ENCODE measurements at regions not wholly inside any gene's neighbourhood (a gene's known extent, or its start where the extent isn't known, plus 50 kb on each side); places are given as distances from the start of the nearest gene placed in this dataset.
A peak's percentile ranks its signal among the peaks of the same experiment; 100 is the strongest.

DNA sequence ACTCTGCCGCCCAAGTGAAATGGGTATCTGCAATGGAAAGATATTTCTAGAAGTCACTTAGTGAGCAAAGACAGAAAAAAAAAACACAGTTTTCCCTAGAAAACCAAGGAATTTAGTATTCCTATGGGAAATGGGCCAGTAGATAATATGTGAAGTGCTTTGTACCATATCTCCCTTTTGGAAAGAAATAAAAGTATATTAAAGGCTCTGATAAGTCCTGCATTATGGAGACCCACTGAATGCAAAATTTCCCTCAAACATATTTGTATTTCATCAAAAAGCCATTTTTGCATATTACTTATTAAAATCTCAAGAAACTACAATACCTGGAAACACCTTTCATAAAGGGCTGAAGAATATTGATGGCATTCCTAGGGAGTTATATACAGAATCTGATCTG lies 51.6 kb upstream of the DYNLRB2 start:
- no peak for DNase-seq (ENCODE audit: low read depth in 2 of 2)

DNA sequence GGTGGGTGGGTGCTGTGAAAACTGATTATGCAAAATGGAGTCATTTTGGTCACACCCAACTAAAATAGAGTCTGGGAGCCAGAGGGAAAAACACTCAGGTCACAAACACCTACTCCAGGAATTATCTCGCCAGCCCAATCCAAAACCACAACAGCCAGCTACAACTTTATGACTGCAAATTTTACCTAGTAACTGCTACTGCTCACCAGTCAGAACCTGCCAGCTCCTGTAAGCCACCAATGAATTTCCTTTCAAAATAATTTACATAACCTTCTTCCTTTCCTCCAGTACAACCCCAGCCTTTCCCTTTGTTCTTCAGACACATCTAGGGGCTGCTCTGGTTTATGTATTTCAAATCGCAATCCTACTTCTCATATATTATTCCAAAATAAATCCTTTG lies 52.6 kb upstream of the DYNLRB2 start:
- DNase-seq (ENCODE audit: low read depth in 2 of 2): no peak

DNA sequence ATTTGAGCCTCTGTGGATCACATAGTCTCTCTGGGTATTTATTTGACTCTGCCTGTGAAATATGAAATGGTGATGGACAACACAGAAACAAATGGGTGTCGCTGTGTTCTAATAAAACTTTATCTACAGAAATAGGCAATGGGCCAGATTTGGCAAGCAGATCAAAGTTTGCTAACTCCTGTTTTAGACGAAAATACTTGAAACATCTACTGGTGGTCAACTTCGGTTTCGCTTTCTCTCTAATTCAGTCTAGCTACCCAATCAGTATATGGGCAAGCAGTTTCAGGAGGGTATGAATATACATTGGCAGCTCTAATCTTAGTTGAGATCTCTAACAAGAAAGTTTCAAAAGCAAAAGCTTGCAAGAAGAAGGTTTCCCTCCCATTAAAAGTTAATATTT lies 60.1 kb upstream of the DYNLRB2 start:
- DNase-seq (ENCODE audit: low read depth in 2 of 2): no peak

DNA sequence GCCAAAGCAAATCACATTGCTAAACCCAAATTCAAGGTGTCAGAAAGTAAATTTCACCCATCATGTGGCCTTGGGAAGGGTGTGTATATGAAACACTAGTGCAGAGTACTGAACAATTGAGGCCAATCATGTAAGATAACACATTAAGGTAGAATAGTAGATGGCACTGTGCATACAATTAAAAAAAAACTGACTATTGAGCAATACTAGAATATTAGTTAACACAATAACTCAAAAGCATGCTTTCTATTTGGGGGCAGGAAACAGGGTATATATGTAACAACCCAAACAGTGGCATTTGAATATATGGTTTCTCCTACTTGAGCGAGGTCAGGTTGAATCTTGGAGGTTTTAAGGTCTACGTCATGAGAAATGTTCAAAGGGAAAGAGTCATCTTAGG lies 63.0 kb upstream of the DYNLRB2 start:
- DNase-seq (ENCODE audit: low read depth in 2 of 2): no peak

DNA sequence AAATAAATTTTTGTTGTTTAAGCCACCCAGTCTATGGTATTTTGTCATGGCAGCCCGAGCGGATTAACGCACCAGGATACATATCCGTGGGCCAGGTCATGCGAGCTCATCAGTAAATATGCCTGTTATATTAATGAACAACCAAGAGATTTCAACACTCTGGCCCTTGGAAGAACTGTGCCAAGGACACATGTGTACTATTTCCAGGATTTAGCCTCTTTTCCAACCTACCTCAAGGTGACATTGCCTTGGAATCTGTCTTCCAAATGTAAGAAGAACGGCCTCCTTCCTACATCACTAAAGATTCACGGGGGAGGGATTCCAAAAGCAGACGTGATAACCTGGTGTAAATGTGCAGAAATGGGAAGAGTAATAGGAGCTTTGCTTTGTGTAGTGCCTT lies 72.8 kb upstream of the DYNLRB2 start:
- no peak for DNase-seq (ENCODE audit: low read depth in 2 of 2)

DNA sequence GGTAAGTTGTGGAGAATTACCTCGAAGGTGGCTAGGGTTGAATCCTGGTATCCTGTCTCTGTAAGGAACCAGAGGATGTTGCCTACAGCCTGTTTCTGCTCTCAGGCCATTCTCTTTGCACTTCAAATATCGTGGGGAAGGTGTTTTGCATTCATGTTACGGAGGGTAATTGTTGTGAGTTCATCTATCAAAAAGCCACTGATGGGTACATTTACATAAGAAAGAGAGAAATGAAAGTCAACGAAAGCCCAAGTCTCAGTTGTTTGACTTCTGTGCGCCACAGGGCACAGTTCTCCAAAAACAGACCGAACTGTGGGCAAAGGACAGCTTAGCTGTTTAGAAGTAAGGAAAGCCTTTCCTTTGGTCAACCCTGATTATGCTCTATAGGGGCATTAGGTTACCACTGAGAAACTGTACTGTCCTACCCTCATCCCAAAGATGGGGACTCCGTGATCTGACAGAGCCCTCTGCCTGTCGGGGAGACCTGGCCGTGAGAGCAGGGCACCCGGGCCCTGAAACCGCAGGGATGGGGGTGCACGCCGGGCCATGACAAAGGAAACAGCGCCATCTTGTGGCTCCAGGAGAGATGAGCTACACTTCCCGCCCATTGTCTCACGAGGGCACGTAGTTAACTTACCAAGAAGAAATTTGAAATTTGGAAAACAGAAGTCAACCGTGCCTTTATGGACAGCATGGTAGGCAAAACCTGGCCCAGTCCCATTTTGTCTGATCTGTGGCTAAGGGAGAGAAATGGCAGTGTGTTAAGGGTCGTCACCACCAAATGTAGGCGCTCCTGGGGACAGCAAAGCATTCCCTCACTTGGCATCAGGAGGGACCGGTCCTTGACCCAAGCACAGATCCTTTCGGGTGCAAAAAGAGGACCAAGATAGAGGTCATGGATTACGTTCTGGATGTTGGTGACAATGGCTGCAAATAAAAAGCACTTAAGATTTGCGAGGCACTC lies 74.5 kb upstream of the DYNLRB2 start:
- peak; percentile 0 to 1 for DNase-seq (ENCODE audit: low read depth in 2 of 2)

DNA sequence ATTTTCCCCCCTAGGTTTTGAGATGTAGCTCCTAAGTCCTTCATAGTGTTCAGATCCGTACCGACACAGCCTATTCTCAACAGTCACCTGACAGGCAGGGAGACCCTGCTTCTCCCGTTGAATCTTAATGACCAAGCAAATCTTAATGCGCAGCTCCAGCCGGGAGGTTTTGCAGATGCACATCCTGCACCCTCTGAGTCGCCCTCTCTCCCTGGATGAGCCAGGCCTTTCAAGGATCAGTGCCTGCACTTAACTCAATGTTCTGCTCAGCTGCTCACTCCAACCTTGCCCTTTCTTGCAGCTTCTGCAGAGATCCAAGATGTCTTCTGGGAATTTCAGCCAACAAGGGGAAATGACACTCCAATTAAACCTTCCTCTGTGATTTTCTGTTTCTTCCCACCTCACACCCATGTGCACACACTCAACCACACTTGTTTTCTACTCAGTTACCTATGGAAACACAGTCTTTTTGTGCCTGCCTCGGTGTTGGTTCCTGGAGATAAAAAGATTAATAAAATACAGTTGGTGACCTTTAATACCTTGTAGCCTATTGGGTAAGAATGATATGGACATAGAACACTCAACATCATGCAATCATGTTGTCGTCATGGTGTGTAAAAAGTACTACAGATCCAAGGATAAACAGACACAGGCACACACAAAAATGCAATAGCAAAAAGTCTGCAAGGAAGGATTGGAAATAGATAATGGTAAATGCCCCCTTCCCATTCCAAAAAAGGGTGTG lies 76.9 kb upstream of the DYNLRB2 start:
- DNase-seq (ENCODE audit: low read depth in 2 of 2): no peak

DNA sequence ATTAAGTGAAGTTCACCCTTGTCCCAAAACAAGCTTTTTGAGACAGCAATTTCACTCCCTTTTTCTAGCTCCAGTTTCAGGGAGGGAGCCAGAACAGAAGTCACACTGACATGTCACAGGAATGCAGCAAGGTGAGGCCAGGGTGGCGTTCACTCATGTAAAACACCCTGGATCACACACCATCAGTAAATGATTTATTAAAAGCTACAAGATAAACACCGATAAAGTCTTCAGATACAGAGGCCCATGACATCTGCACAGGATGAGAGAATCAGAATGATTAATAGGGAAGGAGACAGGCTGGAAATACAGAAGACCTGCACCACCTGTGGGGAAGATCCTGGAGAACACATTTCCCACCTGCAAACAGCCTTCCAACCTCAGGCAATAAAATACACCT lies 77.5 kb upstream of the DYNLRB2 start:
- no peak for DNase-seq (ENCODE audit: low read depth in 2 of 2)

DNA sequence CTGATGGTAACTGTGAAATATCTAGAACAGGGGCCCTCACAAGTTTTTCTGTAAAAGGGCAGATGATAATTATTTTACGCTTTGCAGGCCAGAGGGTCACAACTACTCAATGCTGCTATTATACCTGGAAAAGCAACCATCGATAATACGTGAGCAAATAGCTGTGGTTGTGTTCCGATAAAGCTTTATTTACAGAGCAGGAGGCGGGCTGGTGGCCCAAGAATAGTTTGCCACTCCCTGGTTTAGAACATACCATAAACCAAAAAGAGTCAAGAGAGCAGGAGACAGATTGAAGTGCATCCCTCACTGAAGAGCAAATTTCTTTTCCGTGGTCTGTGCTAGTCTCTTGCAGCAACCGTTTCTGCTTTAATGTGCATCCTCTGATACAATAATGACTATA lies 77.9 kb upstream of the DYNLRB2 start:
- no peak for DNase-seq (ENCODE audit: low read depth in 2 of 2)

DNA sequence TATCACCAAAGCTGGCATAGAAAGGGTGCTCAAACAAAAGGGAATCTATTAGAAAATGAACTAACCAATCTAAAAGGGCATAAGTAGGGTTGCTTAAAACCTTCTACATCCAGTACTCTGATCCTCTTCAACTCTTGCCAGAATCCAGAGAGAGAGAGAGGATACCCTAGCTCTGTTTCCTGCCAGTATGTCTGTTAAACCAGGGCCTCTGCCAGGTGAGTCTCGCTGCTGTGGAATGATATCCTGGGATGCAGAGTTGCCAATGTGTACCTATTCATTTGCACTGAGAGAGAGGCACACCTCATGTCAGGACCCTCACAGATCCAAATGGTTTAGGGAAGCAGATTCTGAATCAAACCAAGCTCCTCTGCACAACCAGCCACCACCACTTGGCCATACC lies 79.8 kb upstream of the DYNLRB2 start:
- DNase-seq (ENCODE audit: low read depth in 2 of 2): no peak

DNA sequence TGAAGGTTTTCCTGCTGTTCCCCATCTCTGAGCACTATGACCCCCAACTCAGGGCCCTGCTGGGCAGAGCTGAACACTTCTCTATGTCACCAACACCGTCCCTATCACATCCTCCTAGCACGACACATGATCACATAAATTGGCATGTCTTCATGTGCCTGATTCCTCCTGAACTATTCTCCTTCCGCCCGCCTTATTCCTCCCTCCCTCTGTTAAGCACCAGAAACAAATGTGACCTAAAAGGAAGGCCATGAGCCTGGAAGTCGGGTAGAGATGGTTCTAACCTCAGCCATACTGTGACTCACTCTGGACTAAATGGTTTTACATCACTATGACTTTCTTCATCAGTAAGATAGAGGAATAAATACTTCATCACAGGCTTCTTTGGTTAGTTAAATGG lies 80.8 kb upstream of the DYNLRB2 start:
- DNase-seq (ENCODE audit: low read depth in 2 of 2): no peak

DNA sequence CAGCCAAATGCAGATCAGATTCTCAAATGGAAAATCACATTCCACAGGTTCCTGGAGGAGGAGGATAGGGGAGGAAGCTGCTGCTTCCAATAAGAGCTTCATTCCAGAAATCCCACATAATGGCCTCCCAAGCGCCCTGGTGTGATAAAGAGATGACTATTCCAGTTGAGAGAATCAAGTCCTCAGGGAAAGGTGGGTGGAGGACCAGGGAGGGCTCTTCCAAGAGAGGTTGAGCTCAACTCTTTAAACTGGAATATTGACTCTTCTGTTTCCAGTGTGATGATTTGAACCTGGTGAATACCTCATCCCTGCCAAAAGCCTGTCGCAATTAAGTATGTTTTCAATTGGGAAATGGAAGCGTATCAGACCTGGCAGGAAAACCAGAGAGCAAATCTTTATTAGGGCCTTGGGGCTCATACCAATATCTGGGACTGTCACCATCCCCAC lies 81.4 kb upstream of the DYNLRB2 start:
- no peak for DNase-seq (ENCODE audit: low read depth in 2 of 2)

DNA sequence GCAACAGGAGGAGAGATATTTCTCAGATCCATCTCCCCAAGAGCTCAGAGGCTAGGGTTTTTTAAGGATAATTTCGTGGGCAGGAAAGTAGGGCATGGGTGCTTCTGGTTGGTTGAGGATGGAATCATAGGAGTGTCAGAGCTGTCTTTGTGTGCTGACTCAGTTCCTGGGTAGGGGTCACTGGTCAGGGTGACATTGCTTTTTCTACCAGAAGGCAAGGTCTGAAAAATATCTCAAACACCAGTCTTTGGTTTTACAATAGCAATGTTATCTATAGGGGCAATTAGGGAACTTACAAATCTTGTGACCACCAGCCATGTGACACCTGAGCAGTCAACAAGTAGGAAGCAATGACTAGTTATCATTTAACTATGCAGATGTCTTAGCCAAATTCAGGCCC lies 82.9 kb upstream of the DYNLRB2 start:
- DNase-seq (ENCODE audit: low read depth in 2 of 2): no peak

DNA sequence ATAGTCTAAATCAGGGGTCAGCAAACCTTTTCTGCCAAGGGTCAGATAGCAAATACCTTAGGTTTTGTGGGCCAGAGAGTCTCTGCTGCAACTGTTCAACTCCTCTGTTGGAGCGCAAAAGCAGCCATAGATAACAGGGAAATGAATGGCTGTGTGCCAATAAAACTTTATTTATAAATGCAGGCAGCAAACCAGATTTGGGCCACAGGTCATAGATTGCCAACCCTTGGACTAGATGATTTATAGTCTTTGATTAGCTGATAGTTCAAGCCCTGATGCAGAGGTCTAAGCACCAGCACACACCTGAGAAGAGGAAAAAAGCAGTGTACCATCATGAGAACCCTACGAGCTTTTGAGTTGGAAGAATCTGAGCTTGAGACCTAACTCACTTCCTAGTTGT lies 86.0 kb upstream of the DYNLRB2 start:
- no peak for DNase-seq (ENCODE audit: low read depth in 2 of 2)

DNA sequence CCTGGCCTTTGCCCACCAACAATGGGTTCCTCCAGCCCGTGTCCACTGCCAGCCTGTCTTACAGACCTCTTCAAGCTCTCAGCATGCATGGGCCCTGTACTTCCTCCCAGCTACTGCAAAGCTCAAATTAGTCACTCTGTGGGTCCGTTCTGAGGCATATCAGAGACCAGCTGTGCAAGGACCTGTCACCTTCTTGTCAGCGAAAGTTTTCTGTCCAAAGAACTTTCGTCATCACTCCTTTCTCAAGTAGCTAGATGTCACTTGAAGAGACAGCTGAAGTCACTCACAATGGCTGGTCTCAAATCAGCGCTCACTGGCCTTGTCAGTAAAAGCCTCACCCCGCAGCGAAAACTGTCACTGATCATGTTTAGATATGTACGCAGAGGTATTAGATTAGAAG lies 91.4 kb upstream of the DYNLRB2 start:
- no peak for DNase-seq (ENCODE audit: low read depth in 2 of 2)

DNA sequence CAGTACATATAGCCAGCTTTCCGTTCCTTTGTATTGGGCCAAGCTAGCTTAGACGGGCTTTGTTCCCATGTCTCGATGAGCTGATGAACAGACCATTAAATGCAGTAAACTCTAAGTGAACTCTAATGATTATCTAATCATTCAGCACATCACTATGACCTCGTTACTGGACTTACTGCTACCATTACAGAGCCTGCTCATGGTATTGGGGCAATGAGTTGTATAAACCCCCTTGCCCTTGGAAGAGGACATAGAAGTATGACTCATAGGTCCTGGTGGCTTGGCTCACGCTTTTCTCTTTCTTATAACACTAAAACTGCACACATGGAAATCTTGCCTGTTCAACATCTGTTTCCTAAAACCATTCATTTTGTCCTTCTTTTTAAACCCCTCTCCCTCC lies 93.6 kb upstream of the DYNLRB2 start:
- no peak for DNase-seq (ENCODE audit: low read depth in 2 of 2)

DNA sequence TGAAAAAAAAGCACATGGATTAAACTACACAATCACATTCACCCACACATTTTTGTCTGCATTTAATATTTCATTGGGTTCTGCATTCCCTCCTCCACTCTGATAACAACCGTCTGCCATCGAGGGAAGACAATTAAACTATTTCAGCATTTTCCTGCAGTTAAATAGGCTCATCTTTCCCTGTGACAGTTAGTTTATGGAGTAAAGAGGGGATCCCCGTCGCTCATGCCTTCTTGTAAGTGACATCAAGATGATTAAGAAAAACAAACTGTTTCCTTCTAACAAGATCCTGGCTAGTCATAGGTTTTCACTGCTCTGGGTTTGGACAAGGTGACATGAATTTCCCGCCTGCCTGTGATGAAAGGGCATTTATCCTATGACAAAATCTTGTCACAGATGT lies 98.0 kb upstream of the DYNLRB2 start:
- DNase-seq (ENCODE audit: low read depth in 2 of 2): no peak

DNA sequence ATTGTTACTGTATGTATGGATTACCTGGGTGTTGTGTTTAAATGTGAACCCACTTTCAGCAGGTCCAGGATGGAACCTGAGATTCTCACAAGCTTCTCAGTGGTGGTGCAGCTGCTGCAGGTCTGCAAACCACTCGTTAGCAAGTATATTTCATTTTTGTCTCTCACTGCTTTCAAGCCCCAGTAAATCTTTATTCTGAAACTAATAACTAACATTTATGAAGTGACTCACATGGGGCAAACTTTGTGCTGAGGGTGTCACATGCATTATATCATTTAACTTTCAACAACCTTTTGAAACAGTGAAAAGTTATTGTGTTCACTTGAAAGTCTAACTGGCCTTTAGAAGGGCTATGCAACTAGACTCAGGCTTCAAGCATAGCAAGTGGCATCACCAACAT lies 98.9 kb upstream of the DYNLRB2 start:
- no peak for DNase-seq (ENCODE audit: low read depth in 2 of 2)

DNA sequence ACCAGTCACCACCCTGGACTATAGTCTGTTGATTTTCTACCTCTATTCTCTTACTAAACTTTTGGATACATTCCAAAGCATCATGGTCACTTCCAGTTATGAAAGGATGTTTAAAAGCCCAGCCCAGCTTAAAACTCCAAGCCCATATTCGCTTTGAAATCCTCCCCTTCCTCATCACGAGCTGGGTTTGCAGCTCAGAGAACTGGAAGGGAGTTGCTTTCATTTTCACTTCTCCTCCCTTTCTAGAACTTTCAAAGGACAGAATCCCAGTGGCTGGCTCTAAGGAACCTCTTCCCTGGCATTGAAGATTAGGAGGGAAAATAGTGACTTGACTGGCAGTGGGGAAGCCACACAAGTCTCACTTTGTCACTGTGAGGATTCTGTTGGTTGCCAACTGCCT lies 100.1 kb upstream of the DYNLRB2 start:
- DNase-seq (ENCODE audit: low read depth in 2 of 2): no peak

DNA sequence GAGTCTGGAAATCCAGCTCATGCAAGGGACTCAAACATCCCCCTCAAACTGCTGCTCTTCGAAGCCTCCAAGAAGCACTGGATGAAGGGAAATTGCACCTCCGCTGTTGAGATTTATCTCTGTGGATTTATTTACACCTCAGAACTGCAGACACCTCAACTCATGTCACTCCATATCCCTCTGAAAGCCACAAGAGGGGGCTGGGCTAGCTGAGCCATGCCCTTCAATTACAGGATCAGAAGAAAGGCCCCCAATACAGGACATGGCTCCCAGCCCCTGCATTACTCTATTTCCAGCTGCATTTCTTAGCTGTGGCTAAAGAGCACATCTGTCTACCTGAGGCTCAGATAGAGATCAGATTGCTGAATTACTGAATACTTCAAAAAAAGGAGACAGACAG lies 103.1 kb upstream of the DYNLRB2 start:
- no peak for DNase-seq (ENCODE audit: low read depth in 2 of 2)

DNA sequence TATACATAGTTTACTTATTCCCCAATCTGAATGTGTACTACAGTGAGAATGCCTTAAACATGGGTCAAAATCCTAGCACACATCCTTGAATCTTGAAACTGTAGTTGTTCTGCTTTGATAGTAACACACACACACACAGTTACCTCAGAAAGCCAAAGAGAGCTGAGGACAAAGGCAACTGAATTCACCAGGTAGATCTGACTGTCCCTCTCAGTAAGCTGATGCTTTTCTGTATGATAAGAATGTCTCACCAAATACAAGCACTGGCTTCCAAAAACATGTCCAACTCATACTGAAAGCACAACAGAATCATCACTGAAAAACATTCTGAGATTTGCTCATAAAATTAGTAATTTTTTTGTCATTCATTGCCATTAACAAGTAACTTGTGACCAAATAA lies 104.3 kb upstream of the DYNLRB2 start:
- no peak for DNase-seq (ENCODE audit: low read depth in 2 of 2)

DNA sequence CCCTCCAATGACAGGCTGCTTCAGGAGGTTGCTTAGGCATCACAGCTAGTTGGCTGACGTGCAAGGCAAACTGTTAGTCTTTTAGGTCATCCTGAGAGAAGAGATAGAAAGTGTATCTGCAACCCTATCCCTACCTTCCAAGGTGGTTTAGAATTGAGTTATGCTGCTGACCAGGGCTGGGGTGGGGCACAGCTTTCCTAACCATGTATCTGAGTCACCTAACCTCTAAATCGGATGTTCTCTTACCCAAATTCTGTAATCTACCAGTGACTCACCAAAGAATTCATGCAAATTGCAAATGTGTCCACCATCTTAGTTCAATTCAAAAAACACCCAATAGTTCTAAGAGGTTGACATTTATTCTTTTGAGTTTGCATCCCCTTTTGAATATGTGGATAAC lies 107.2 kb upstream of the DYNLRB2 start:
- DNase-seq (ENCODE audit: low read depth in 2 of 2): no peak

DNA sequence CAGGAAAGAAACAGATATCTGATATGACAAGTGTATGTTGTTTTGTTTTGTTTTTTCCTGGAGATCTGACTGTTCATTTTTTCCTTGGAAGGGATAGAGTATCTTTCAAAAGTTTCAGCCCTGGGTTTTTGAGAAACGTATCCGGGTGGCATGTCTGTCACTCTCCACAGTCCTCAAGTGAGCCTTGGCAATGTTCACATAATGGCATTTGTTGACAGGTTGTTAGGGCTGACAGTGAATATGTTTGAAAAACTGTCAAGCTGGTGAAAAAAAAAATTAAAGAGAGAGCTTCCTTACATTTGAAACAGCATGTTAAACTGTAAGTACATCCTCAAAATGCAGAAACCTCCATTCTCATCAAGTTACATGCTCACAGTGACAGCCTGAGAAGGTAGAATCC lies 113.0 kb upstream of the DYNLRB2 start:
- DNase-seq (ENCODE audit: low read depth in 2 of 2): no peak

All from activated CD8-positive, alpha-beta memory T cell treated with anti-CD3 and anti-CD28 coated beads for 4 hours (primary cell).